Inflammatory macrophage treated with lipopolysaccharide for 1 hour (primary cell): ENCODE measurements at regions not wholly inside any gene's neighbourhood (a gene's known extent, or its start where the extent isn't known, plus 50 kb on each side); places are given as distances from the start of the nearest gene placed in this dataset.
"Not testable (repeated sequence)": the region's sequence is repeated elsewhere in the genome, so short reads cannot be mapped to it uniquely, and the experiment has no call there.

Source experiments
- DNase-seq, 2 donors: peaks; one replicate each; pipeline ENCODE4 v3.0.0-alpha.2; 2020 to 2022

DNA sequence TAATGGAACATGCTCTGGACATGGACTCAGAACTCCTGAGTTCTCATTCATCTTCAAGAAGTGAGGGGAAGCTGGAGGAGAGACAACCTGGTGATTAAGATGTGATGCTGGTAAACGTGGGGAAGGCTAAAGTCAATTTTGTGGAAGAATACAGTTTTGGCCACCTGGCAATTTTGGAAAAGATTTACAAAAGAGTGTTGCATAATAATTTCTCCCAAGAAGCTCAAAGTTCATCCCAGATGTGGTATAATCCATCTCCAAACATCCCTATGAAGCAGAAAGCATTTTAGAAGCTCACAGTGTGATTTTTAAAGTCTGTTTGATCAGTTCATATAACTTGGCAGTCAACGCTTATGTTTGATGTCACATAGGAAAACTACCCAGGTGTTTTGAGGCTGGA lies 208.7 kb downstream of the LMX1A start:
- DNase-seq: no peak

DNA sequence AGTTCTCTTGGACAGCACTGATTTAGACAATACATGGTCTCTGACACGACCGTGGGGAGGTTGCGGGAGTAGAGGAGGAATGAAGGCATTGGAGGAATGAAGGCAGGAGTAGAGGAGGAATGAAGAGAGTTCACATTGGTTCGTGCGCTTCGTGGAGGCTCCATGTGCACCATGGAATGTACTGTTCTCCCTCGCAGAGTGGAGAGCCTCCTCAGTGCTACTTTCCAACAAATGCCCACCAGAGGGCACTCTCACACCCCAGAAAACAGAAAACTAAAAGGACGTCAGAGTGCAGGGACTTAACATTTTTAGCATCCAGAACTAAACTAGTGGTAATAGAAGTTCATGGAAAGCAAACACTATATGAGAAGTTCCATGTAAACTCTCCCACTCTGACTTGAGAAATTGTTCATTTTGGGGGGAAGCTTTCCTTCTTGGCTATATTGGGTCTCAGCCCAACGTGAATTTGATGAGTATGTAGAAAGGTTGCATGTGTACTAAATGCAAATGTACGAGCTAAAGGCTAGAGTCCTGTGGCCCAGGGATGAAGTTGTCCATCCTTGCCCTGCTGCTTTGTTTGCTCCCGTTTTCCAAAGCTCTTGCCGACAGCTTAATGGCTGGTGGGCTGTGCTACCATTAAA lies 211.6 kb downstream of the LMX1A start:
- DNase-seq: peak; percentile 7 to 53

DNA sequence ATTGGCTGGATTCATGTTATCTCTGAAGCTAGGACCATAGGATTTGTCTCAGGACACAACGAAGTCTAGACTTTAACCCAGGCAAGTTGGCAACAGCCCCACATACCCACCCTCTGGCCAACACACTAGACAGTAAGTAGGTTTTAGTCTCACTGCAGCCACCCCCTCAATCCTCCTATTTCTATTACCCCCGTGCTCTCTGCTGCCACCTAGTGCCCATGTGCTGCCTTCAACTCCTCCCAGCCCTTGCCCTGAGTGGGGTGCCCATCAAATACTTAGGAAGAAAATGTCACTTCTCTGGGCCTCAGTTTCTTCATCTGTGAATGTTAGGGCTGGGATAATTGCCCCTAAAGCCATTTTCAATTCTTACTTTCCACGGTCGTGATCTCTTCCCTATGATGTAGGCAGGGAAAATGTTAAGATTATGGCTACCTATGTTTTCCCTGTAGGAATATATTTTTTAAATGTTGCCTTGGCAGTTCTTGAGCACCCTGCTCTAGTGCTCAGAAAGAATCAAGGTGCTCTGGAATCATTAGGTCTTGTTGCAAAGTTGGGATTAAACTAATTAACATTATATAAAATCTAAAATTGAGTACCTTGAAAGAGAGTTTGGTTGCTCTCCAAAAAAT lies 213.0 kb downstream of the LMX1A start:
- peak in 1 of 2 donors; percentile 49 for DNase-seq

DNA sequence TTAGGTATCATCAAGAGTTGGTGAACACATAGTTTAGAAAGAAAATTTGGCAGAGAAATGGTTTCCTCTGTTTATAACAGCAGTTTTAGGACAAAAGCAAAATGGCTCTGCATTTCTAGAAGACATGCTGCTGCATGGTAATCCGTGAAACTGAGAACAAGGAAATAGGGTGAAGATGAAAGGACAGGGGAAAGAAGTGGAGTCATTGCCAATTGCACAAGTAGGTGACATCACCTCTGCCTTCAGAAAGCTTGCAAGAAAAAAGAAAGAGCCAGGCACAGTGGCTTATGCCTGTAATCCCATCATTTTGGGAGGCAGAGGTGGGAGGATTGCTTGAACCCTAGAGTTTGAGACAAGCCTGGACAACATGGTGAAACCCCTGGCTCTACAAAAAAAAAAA lies 217.6 kb downstream of the LMX1A start:
- no peak for DNase-seq

DNA sequence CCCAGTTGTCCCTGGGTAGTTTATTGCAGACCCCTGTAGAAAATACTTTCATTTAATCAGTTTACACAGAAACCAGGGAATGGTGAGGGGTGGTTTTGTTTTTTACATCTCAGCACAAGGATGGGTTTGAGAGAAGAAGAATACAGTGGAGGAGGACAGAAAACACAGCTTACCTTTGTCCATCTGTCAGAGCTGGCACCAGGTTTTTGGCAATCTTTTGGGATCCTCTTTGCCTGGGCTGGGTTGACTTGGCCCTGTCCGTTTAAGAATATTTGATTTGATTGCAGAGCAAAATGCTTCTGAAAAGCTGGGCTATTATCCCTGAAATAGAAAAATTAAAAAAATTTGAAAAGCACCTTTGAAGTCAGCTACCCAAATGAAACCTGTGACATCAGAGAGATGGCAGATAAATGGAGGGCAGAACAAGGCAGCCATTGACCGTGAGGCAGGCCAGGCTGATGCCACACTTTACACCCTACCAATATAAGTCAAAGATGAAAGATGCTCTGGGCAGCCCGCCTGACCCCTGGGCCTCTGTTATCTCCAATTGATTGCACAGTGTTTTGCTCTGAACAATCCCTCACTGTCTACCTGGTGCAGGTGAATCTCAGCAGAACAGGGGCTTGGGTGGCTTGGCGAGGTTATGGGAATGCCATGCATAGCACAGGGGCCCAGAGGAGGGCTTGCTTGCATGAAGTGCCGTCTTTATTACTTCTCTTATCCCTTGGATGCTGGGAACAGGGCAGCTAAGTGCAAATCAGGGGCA lies 218.8 kb downstream of the LMX1A start:
- DNase-seq: no peak

DNA sequence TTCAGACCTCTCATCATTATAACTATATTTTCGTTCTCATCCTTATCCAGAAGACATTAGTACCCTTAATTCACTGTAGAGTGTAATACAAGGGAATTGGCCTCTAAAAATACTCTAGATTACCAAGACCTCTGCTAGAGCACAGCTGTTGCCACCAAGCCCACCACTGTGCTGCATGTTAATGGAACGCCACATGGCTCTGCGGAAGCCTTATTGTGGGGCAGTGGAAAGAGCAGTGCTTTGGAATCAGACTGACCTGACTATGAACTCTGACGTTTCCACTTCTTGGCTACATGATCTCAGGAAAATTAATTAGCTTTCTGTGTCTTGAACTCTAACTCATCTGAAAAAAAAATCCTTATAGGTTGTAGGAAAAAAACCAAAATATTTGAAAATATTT lies 222.1 kb downstream of the LMX1A start:
- DNase-seq: no peak

DNA sequence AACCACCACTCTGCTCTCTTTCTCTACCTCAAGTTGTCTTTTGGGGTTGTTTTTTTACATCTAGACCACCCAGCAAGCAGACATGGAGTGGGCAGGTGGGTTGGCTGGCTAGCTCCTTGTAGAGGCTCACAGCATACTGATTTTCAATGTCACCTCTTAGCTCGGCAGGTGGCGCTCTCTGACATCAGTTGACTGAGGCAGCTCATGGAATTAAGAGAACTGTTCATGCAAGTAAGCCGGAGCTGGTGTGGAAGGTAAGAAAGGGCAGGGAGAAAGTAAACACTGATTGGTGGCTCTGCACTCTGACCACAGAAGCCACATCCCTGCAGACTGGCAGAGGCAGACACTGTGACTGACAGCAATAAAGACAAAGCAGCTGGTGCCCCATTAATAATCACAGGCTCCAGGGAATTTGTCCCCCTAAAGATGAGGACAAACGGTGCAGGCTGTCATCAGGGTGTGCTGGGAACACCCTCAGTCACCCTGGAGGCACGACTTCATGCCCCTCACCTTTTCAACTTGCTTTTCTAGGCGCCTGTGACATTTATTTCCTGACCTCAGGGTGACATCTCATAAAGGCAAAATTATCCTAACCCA lies 226.8 kb downstream of the LMX1A start:
- DNase-seq: peak in 1 of 2 donors; percentile 50

DNA sequence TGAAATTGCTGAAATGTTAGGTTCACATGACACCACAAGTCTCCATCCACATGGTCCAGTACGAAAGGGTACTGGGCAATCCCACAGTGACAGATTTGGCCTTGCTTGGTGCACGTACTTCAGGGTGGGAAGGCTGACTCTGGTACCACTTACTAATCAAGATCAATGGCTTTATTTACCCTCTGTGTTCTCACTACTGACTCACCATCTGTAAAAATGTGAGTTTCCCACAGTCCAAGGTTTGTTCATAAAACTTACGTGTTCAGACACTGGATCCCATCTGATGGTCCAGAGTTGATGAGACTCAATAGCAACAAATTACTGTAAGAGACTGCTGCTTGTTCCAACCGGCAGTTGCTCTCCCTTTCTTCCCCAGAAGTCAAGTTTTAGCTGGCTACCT lies 231.7 kb downstream of the LMX1A start:
- DNase-seq: no peak

DNA sequence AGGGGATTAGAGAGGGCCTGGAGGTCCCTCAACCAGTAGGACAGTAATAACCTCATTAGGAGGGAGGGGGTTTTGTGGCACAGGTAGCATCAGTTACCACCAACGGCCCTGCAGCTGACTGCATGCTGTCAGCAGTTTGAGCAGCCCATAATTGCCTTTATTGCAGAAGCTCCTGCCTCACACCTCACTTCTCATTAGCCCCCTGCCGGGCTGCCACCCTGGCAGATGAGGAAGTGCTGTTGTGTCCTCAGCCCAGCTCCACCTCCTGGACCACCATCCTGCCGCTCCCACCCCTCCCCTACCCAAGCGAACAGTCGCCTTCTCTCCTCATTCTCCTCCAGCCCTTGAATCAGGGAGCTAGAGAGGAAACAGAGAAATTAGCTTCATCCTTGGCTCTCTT lies 237.4 kb downstream of the LMX1A start:
- DNase-seq: no peak

DNA sequence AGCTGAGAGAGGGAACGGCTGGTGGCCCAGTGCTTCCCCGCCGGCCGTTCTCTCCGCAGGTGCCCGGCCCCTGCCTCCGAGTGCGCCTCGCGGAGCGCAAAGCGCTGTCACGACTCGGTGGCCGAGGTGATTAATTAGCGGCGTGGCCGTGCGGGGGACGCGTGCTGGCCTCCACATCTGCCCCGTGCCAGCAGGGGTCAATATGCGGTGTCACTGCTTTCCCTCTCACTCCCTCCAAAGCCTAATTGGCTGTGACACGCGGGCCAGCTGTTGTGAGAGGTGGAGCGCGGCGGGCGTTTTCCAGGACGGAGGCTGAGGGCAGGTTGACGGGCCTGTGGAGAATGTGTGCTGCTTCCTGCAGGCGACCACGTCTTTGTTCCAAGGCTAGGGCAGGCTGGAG lies 239.0 kb downstream of the LMX1A start:
- no peak for DNase-seq

DNA sequence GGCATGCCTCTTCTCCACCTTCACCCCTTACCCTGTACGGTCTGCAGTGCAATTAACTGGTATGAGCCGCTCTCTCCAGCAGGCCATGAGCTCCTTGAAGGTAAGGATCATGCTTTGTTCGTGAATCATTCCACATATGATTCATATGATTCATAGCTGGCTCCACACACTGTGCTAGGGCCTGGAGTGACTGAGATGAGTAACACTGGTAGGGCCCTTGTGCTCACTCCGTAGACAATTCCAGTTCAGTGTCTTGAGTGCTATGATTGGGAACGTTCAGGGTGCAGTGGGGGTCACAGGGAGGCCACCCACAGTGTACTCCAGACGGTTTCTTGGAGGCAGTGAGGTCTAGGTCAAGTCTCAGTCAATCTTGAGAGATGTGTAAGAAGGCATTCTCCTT lies 239.8 kb downstream of the LMX1A start:
- no peak for DNase-seq

DNA sequence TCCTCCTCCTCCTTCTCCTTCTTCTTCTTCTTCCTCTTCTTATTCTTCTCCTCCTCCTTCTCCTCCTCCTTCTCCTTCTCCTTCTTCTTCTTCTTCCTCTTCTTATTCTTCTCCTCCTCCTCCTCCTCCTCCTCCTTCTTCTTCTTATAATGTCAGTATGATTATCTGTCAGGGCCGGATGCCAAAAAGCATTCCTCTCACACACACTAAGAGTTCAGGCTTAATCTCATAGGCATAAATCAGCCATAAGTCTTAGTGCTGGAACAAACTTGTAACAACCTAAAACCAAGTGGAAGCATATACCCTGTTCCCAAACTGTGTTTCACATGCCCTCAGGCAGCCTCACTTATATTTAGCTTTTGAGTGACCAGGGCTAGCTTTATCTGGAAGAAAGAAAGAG lies 240.3 kb downstream of the LMX1A start:
- no peak for DNase-seq

DNA sequence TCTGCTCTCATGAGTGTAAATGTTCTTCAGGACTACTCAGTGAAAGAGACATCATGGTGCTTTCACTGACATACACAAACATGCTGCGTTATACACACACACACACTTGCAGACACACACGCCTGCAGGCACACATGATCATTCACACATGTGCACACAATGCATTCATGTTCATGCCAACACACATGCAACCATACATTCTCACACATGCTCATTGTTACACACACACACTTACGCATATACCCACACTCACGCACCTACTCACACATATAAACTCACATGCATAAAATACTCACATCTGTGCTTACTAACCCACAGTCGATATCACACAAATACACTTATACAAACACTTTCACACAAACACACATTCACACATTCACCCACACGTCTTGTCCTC lies 241.6 kb downstream of the LMX1A start:
- no peak for DNase-seq

DNA sequence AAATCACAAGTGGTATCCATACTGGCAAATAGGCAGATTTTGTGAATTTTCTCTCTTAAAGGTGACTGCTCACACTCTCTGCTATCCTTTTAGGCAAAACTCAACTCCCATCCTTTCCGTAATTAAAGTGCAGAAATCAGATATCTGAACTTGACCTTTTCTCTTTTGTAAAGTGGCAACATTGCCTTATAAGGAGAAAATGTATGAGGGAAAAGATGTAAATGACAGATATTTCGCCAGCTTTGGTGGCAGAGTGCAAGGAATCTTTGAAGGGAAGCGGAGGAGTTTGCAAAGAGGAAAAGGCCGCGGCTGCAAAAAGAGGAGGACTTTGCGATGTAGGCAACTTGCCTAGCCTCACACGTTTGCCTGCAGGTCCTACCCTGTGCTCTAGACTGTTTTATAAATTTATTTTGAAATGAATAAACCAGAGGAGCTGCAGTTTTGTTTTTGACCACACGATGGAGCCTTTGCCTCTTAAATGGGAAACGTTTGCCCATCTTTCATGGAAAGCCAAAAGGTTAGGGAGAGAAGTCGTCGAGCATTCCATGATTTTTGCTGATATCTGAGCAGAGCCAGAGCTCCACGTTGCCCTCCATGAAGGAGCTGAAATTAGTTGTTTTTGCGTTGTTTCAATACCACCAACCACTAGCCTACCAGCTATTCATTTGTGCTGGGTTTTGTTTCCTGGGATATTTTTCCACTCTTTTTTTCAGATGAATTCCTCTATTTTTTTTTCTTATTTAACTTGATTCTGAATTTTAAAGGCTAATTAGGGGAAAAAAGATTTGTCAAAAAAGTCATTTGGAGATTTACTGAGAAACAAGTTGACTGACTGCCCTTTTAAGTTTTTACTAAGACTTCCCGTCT lies 242.3 kb downstream of the LMX1A start:
- DNase-seq: peak in 1 of 2 donors; percentile 71

DNA sequence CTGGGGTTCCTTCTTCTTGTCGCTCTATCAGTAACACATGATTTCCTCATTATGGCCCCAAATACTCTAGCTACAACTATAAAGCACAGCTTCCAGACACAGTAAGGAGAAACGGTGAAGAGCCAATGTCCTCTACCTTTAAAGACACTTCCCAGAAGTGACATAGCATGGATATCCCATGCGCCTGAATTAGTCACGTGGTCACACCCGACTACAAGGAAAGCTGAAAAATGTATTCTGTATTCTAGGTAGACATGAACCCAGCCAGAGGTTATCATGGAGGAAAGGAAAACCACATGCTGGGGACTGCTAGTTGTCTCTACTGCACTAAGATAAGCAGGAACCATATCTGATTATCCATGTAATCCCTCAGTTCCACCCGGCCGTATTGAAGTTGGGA lies 244.3 kb downstream of the LMX1A start:
- no peak for DNase-seq

DNA sequence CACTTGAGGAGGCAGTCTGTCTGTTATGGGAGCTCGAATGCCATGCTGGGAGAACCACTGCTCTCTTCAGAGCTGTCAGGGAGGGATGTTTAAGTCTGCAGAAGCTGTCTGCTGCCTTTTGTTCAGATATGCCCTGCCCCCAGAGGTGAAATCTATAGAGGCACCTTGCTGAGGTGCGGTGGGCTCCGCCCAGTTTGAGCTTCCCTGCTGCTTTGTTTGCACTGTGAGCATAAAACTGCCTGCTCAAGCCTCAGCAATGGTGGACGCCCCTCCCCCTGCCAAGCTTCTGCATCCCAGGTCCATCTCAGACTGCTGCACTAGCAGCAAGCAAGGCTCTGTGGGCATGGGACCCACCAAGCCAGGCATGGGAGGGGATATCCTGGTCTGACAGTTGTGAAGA lies 247.5 kb downstream of the LMX1A start:
- DNase-seq: no peak

DNA sequence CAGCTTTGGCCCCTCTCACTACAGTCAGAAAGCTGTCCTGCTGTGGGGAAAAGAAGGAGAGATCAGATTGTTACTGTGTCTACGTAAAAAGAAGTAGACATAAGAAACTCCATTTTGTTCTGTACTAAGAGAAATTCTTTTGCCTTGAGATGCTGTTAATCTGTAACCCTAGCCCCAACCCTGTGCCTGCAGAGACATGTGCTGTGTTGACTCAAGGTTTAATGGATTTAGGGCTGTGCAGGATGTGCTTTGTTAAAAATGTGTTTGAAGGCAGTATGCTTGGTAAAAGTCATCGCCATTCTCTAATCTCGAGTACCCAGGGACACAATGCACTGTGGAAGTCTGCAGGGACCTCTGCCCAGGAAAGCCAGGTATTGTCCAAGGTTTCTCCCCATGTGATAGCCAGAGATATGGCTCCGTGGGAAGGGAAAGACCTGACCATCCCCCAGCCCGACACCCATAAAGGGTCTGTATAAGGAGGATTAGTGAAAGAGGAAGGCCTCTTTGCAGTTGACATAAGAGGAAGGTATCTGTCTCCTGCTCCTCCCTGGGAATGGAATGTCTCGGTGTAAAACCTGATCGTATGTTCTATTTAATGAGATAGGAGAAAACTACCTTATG lies 263.9 kb downstream of the LMX1A start:
- not testable (repeated sequence) for DNase-seq

DNA sequence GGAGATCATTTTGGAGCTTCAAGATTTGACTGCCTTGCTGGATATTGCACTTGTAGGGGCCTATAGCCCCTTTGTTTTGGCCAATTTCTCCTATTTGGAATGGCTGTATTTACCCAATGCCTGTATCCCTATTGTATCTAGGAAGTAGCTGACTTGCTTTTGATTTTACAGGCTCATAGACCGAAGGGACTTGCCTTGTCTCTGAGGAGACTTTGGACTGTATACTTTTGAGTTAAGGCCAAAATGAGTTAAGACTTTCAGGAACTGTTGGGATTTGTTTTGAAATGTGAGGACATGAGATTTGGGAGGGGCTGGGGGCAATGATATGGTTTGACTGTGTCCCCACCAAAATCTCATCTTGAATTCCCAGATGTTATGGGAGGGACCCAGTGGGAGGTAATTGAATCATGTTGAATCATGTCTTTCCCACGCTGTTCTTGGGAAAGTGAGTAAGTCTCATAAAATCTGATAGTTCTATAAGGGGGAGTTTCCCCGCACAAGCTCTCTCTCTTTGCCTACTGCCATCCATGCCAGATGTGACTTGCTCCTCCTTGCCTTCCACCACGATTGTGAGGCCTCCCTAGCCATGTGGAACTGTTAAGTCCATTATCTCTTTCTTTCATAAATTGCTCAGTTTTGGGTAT lies 276.1 kb downstream of the LMX1A start:
- DNase-seq: no peak

DNA sequence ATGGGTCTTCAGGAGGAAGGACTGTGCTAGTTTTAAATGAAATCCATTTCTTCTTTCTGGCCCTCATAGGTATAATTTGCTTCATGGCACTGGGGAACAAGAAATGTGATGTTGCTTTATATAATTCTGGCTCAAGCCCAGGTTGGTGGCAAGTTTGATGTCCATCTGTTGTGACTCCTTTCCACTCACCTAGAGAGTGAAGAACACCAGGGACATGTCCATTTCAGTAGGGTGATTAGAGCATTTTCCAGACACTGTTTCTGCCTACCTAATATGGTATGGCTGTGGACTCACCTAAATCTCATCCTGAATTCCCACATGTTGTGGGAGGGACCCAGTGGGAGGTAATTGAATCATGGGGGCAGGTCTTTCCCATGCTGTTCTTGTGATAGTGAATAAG lies 278.1 kb downstream of the LMX1A start:
- DNase-seq: no peak

DNA sequence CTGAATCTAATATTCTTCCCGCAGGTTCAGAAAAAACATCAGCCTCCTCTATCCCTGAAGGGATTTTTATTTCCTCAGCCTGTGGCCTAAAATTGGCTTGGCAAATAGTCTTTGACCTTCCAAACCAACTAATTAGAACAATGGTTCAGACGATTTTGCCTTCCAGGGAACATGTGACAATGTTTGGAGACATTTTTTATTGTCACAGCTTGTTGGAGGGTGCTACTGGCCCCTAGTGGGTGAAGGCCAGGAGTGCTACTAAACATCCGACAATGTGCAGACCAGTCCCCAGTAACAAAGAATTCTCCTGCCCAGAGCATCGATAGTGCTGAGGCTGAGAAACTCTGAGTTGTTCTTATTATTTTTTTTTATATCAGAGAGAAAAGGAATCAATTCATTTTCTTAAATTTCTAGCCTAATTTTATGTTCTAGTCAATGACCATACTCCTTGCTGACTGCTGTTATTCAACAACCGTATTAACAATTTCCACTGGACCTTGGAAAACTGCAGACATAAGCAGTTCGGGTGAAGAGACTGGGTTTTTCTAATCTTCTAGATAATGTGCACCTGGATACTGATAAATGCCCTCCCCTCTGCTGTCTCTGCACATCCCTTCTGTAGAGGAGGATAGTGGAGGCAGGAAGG lies 280.7 kb downstream of the LMX1A start:
- DNase-seq: no peak
